HepG2 (cell line): ENCODE measurements at regions not wholly inside any gene's neighbourhood (a gene's known extent, or its start where the extent isn't known, plus 50 kb on each side); places are given as distances from the start of the nearest gene placed in this dataset.

Experiments used
- ASH2L ChIP-seq: fragments of 300-600, 200-600 bp; sonication (generic); IDR thresholded peaks from 2 replicates; pipeline ENCODE4 v1.7.0; 2017; ENCODE audit warnings: low read depth, mild to moderate bottlenecking, moderate library complexity, mixed read lengths, low read length; ENCODE audit not compliant: insufficient read length
- CBX2 ChIP-seq, 2 experiments: fragments of 200-600 bp in 1 of 2; sonication (generic); formaldehyde crosslinking in 1 of 2; IDR thresholded peaks; 2 replicates each; pipeline versions ENCODE4 v1.7.0 to v1.8.1; 2018 to 2022; ENCODE audit warnings: low read depth in 2 of 2, low read length in 1 of 2, mild to moderate bottlenecking in 1 of 2, missing genetic modification reagents in 1 of 2
- ELF4 ChIP-seq: sonication (generic); formaldehyde crosslinking; IDR thresholded peaks from 2 replicates; pipeline ENCODE4 v1.5.0; 2020; ENCODE audit warnings: missing genetic modification reagents, mild to moderate bottlenecking, moderate library complexity, borderline replicate concordance
- HINFP ChIP-seq: sonication (generic); formaldehyde crosslinking; IDR thresholded peaks from 2 replicates; pipeline ENCODE4 v1.4.0; 2020; ENCODE audit warnings: low read depth, mild to moderate bottlenecking, missing genetic modification reagents
- NR1H2 ChIP-seq: sonication (generic); formaldehyde crosslinking; IDR thresholded peaks from 2 replicates; pipeline ENCODE4 v1.8.1; 2022; ENCODE audit warnings: low read depth, missing genetic modification reagents, borderline replicate concordance
- POLR2AphosphoS5 ChIP-seq: IDR thresholded peaks from 2 replicates; pipeline ENCODE4 v1.6.1; 2012; ENCODE audit warnings: low read depth, low read length
- SP5 ChIP-seq: IDR thresholded peaks from 2 replicates; pipeline ENCODE4 v1.6.1; 2016; ENCODE audit warnings: low read depth, borderline replicate concordance
- YY1 ChIP-seq: IDR thresholded peaks from 2 replicates; pipeline ENCODE4 v1.6.1; 2011; ENCODE audit warnings: low read length, low read depth, moderate library complexity, mild to moderate bottlenecking; ENCODE audit not compliant: insufficient read depth, insufficient replicate concordance

DNA sequence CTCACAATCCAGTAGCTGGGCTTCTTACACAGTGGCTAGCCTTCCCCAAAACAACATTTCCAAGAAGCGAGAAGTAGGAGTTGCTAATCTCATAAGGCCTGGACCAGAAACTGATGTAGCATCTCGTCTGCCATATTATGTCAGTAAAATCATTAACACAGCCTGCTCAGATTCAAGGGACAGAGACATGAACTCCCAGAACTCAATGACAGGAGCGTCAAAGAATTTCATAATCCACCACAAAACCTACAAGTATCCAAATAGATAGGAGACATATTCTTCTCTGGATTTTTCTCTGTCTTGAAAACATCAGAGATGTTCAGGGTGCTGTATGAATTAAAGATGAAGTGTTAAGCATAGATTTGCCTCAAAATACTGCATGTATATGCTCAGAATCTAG is 457.6 kb upstream of the ACTBL2 start:
- TF ChIP-seq NR1H2 (CRISPR knock-in tag) (no peak), ASH2L (no peak), HINFP (CRISPR knock-in tag) (no peak), ELF4 (no peak), POLR2AphosphoS5 (no peak), SP5 (no peak), YY1 (no peak), CBX2 (IDR thresholded peaks at IDR 0.05; ENCODE audit: low read depth, low read length) (no peak), CBX2 (CRISPR knock-in tag; IDR thresholded peaks at IDR 0.05; ENCODE audit: low read depth) (no peak)
